ENCODE measurements at regions not wholly inside any gene's neighbourhood (a gene's known extent, or its start where the extent isn't known, plus 50 kb on each side); places are given as distances from the start of the nearest gene placed in this dataset.

DNA sequence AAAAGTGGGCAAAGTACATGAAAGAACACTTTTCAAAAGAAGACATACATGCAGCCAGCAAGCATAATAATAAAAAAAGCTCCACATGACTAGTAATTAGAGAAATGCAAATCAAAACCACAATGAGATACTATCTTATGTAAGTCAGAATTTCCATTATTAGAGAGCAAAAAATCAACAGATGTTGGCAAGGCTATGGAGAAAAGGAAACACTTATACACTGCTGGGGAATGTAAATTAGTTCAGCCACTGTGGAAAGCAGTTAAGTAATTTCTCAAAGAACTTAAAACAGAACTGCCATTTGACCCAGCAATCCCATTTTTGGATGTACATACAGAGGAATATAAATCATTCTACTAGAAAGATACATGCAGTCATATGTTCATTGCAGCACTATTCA, 360.7 kb downstream of the NSUN3 start:
- TF ChIP-seq, protein P1, sequence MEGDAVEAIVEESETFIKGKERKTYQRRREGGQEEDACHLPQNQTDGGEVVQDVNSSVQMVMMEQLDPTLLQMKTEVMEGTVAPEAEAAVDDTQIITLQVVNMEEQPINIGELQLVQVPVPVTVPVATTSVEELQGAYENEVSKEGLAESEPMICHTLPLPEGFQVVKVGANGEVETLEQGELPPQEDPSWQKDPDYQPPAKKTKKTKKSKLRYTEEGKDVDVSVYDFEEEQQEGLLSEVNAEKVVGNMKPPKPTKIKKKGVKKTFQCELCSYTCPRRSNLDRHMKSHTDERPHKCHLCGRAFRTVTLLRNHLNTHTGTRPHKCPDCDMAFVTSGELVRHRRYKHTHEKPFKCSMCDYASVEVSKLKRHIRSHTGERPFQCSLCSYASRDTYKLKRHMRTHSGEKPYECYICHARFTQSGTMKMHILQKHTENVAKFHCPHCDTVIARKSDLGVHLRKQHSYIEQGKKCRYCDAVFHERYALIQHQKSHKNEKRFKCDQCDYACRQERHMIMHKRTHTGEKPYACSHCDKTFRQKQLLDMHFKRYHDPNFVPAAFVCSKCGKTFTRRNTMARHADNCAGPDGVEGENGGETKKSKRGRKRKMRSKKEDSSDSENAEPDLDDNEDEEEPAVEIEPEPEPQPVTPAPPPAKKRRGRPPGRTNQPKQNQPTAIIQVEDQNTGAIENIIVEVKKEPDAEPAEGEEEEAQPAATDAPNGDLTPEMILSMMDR (IDR thresholded peaks at IDR 0.05; ENCODE audit: low read length): no peak
- no peak for TF ChIP-seq EZH2 (IDR thresholded peaks at IDR 0.05; ENCODE audit: borderline replicate concordance, low read length)
